ENCODE measurements at regions not wholly inside any gene's neighbourhood (a gene's known extent, or its start where the extent isn't known, plus 50 kb on each side); places are given as distances from the start of the nearest gene placed in this dataset.

GRCh38 chr3:66165660-66166059 is 55.1 kb upstream of the SLC25A26 start:
- DNase-seq, result no peak

GRCh38 chr3:66164155-66164554 is 56.6 kb upstream of the SLC25A26 start:
- DNase-seq, result no peak

GRCh38 chr3:66163222-66163621 is 57.6 kb upstream of the SLC25A26 start:
- no peak for DNase-seq

- no peak for DNase-seq
Observed at GRCh38 chr3:66162766-66163165, 58.0 kb upstream of the SLC25A26 start.

- no peak for DNase-seq
Observed at GRCh38 chr3:66158933-66159683, 61.7 kb upstream of the SLC25A26 start.

- DNase-seq, result no peak
Observed at GRCh38 chr3:66154444-66154861, 66.3 kb upstream of the SLC25A26 start.

GRCh38 chr3:66153481-66154443 is 67.0 kb upstream of the SLC25A26 start:
- DNase-seq, result no peak

- no peak for DNase-seq
Observed at GRCh38 chr3:66152336-66152735, 68.5 kb upstream of the SLC25A26 start.

GRCh38 chr3:66150977-66151376 is 69.8 kb upstream of the SLC25A26 start:
- no peak for DNase-seq

GRCh38 chr3:66149269-66149668 is 71.5 kb upstream of the SLC25A26 start:
- no peak for DNase-seq

GRCh38 chr3:66145408-66145733 is 75.4 kb upstream of the SLC25A26 start:
- DNase-seq, result no peak

GRCh38 chr3:66144568-66145407 is 76.0 kb upstream of the SLC25A26 start:
- DNase-seq, result no peak

- no peak for DNase-seq
Observed at GRCh38 chr3:66142079-66142478, 78.7 kb upstream of the SLC25A26 start.

- no peak for DNase-seq
Observed at GRCh38 chr3:66140743-66141372, 79.9 kb upstream of the SLC25A26 start.

GRCh38 chr3:66140106-66140505 is 80.7 kb upstream of the SLC25A26 start:
- DNase-seq, result no peak

- DNase-seq, result no peak
Observed at GRCh38 chr3:66139415-66139814, 81.4 kb upstream of the SLC25A26 start.

- peak; percentile 22 for DNase-seq
Observed at GRCh38 chr3:66138336-66139313, 82.2 kb upstream of the SLC25A26 start.

GRCh38 chr3:66136597-66136996 is 84.2 kb upstream of the SLC25A26 start:
- no peak for DNase-seq

- DNase-seq, result no peak
Observed at GRCh38 chr3:66133853-66134445, 86.9 kb upstream of the SLC25A26 start.

- DNase-seq, result no peak
Observed at GRCh38 chr3:66133050-66133757, 87.6 kb upstream of the SLC25A26 start.

Data from activated CD4-positive, alpha-beta T cell treated with anti-CD3 and anti-CD28 coated beads, Interleukin-10, Interleukin-2, amounts not matched to agents 100 ng/mL and 50 ng/mL, durations not matched to agents 16 hours and 8 hours (primary cell).